ENCODE measurements at regions not wholly inside any gene's neighbourhood (a gene's known extent, or its start where the extent isn't known, plus 50 kb on each side); places are given as distances from the start of the nearest gene placed in this dataset.

GRCh38 chr10:69741252-69741651, 60.5 kb upstream of the COL13A1 start:
- no peak overlapping the region for H3K27ac ChIP-seq
- H3K4me3 ChIP-seq, result no peak overlapping the region
- H3K27me3 ChIP-seq (ENCODE audit: insufficient read depth, low read depth), result peaks cover 40% of the 10 kb centered on the region; the same call in 1 of the 2 replicates
- H2AFZ ChIP-seq, result no peak overlapping the region
- no peaks in the 10 kb centered on the region for H3K79me2 ChIP-seq (ENCODE audit: low read depth)
- no peaks in the 10 kb centered on the region for H3K4me1 ChIP-seq (replicated peaks; ENCODE audit: insufficient read depth)
- H3K4me2 ChIP-seq, result no peak overlapping the region
- no TSS peak for BruUV-seq (replicated peaks)
- H3K9me3 ChIP-seq (ENCODE audit: insufficient read depth, low read depth), result no peaks in the 10 kb centered on the region
- no peaks in the 10 kb centered on the region for H4K20me1 ChIP-seq (ENCODE audit: insufficient read depth)
- no peaks in the 10 kb centered on the region for H3K36me3 ChIP-seq (ENCODE audit: low read depth)
- no peaks in the 10 kb centered on the region for H3F3A ChIP-seq (ENCODE audit: insufficient read depth, low read depth)
- ChIA-PET POLR2A (ENCODE audit: unreplicated experiment) (no interaction called here), CTCF (no interaction called here)
- intact Hi-C loops (cut with micrococcal nuclease; ENCODE audit: unreplicated experiment), result no loop called here
- DNase-seq, result no peak
- no peaks in the 10 kb centered on the region for H3K9me2 ChIP-seq (ENCODE audit: insufficient read depth)
- TF ChIP-seq EZH2 (IDR thresholded peaks at IDR 0.05; ENCODE audit: low read depth), result no peak
- TF ChIP-seq, protein P1, sequence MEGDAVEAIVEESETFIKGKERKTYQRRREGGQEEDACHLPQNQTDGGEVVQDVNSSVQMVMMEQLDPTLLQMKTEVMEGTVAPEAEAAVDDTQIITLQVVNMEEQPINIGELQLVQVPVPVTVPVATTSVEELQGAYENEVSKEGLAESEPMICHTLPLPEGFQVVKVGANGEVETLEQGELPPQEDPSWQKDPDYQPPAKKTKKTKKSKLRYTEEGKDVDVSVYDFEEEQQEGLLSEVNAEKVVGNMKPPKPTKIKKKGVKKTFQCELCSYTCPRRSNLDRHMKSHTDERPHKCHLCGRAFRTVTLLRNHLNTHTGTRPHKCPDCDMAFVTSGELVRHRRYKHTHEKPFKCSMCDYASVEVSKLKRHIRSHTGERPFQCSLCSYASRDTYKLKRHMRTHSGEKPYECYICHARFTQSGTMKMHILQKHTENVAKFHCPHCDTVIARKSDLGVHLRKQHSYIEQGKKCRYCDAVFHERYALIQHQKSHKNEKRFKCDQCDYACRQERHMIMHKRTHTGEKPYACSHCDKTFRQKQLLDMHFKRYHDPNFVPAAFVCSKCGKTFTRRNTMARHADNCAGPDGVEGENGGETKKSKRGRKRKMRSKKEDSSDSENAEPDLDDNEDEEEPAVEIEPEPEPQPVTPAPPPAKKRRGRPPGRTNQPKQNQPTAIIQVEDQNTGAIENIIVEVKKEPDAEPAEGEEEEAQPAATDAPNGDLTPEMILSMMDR (conservative IDR thresholded peaks at IDR 0.05), result no peak

GRCh38 chr10:69741671-69742355, 59.9 kb upstream of the COL13A1 start:
- ChIA-PET POLR2A (ENCODE audit: unreplicated experiment) (no interaction called here), CTCF (no interaction called here)
- Histone ChIP-seq H2AFZ (no peak overlapping the region), H3K36me3 (ENCODE audit: low read depth) (no peaks in the 10 kb centered on the region), H3K27me3 (ENCODE audit: insufficient read depth, low read depth) (peaks cover 40% of the 10 kb centered on the region; the same call in 1 of the 2 replicates), H3K79me2 (ENCODE audit: low read depth) (no peaks in the 10 kb centered on the region), H3K4me1 (replicated peaks; ENCODE audit: insufficient read depth) (no peaks in the 10 kb centered on the region), H3K9me3 (ENCODE audit: insufficient read depth, low read depth) (no peaks in the 10 kb centered on the region), H3F3A (ENCODE audit: insufficient read depth, low read depth) (no peaks in the 10 kb centered on the region), H3K4me3 (no peak overlapping the region), H4K20me1 (ENCODE audit: insufficient read depth) (no peaks in the 10 kb centered on the region), H3K4me2 (no peak overlapping the region), H3K9me2 (ENCODE audit: insufficient read depth) (no peaks in the 10 kb centered on the region), H3K27ac (no peak overlapping the region)
- BruUV-seq (replicated peaks), result no TSS peak
- intact Hi-C loops (cut with micrococcal nuclease; ENCODE audit: unreplicated experiment), result no loop called here
- TF ChIP-seq EZH2 (IDR thresholded peaks at IDR 0.05; ENCODE audit: low read depth), result no peak
- TF ChIP-seq, protein P1 (conservative IDR thresholded peaks at IDR 0.05), result no peak
- DNase-seq, result no peak

DNA sequence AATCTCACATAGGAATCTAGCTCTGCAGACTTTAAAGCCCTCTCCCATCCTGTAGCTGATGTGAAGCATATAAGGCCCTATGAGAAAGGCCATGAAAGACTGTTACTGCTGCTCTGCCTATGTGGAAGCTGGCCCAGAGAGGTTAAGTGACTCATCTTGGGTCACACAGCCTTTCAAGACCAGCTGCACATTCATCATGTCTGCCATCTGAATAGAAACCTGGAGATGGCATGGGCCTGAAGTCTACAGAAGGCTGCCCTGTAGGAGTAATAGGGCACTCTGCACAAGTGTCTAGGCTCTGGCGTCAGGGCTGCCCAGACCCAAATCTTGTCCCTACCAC, 59.4 kb upstream of the COL13A1 start:
- no peak overlapping the region for H3K4me3 ChIP-seq
- H3K9me3 ChIP-seq (ENCODE audit: insufficient read depth, low read depth), result no peaks in the 10 kb centered on the region
- no peaks in the 10 kb centered on the region for H3K36me3 ChIP-seq (ENCODE audit: low read depth)
- H3K27ac ChIP-seq, result no peak overlapping the region
- POLR2A ChIA-PET (ENCODE audit: unreplicated experiment), result no interaction called here
- no peak for TF ChIP-seq EZH2 (IDR thresholded peaks at IDR 0.05; ENCODE audit: low read depth)
- TF ChIP-seq, protein P1 (conservative IDR thresholded peaks at IDR 0.05), result no peak
- H3K9me2 ChIP-seq (ENCODE audit: insufficient read depth), result no peaks in the 10 kb centered on the region
- intact Hi-C loops (cut with micrococcal nuclease; ENCODE audit: unreplicated experiment), result no loop called here
- CTCF ChIA-PET, result no interaction called here
- no TSS peak for BruUV-seq (replicated peaks)
- H3F3A ChIP-seq (ENCODE audit: insufficient read depth, low read depth), result no peaks in the 10 kb centered on the region
- H4K20me1 ChIP-seq (ENCODE audit: insufficient read depth), result no peaks in the 10 kb centered on the region
- no peak overlapping the region for H3K4me2 ChIP-seq
- no peaks in the 10 kb centered on the region for H3K4me1 ChIP-seq (replicated peaks; ENCODE audit: insufficient read depth)
- no peak for DNase-seq
- no peak overlapping the region for H2AFZ ChIP-seq
- peaks cover 40% of the 10 kb centered on the region; the same call in 1 of the 2 replicates for H3K27me3 ChIP-seq (ENCODE audit: insufficient read depth, low read depth)
- H3K79me2 ChIP-seq (ENCODE audit: low read depth), result no peaks in the 10 kb centered on the region

All from PC-9 (cell line).